ENCODE measurements at regions not wholly inside any gene's neighbourhood (a gene's known extent, or its start where the extent isn't known, plus 50 kb on each side); places are given as distances from the start of the nearest gene placed in this dataset.

DNA sequence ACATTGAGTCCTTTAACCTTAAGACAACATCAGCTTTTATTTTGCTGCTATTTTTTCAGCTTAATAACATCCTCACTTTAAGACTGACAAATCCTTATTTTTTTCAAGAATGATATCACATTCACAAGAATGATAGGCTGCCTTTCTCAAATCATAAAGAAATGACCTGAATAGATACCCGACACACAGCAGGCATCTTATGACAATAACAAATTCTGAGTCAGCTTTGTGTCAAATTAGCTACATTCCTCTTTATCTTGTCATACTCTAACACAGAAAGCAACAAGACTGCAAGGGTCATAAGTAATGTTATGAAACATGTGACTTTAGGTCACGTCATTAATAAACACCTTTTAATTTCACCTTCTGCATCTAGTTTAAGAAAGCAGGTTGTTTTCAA, 2387.6 kb downstream of the PCDH7 start:
- H3K4me3 Mint-ChIP-seq: no peak overlapping the region
- no peak for TF ChIP-seq CTCF (IDR thresholded peaks at IDR 0.05)
- no peaks in the 10 kb centered on the region for H3K36me3 ChIP-seq (ENCODE audit: insufficient read depth, low read length)
- CTCF ChIA-PET: no interaction called here
- no peaks in the 10 kb centered on the region for H3K4me1 ChIP-seq (ENCODE audit: insufficient read depth, low read length)
- H3K27me3 Mint-ChIP-seq: no peaks in the 10 kb centered on the region
- no peak overlapping the region for H3K27ac ChIP-seq (ENCODE audit: low read depth in 1 of 2, low read length in 2 of 2)
- peaks cover 11% of the 10 kb centered on the region for H3K9me3 Mint-ChIP-seq
- H3K27me3 ChIP-seq (ENCODE audit: control insufficient read depth in 1 of 2, insufficient read depth in 2 of 2, low read length in 2 of 2): no peaks in the 10 kb centered on the region
- intact Hi-C loops (cut with DNase I, micrococcal nuclease): no loop called here
- DNase-seq: no peak
- no peaks in the 10 kb centered on the region for H3K36me3 Mint-ChIP-seq (ENCODE audit: low read depth)
- H3K9me3 ChIP-seq (ENCODE audit: control insufficient read depth in 1 of 2, insufficient read depth in 1 of 2, low read length in 2 of 2): peaks cover 0 to 4% of the 10 kb centered on the region in 2 experiments
- no peak overlapping the region for H3K27ac Mint-ChIP-seq
- POLR2A ChIA-PET: no interaction called here
- no peaks in the 10 kb centered on the region for H3K4me1 Mint-ChIP-seq (ENCODE audit: low read depth)
- no peak for ATAC-seq (ENCODE audit: poor library complexity)
- no peak overlapping the region for H3K4me3 ChIP-seq (ENCODE audit: low read length)

- H3K36me3 ChIP-seq (ENCODE audit: insufficient read depth, low read length): no peaks in the 10 kb centered on the region
- no peak for ATAC-seq (ENCODE audit: poor library complexity)
- Mint-ChIP-seq H3K27me3 (no peaks in the 10 kb centered on the region), H3K27ac (no peak overlapping the region), H3K36me3 (ENCODE audit: low read depth) (no peaks in the 10 kb centered on the region), H3K4me1 (ENCODE audit: low read depth) (no peaks in the 10 kb centered on the region), H3K9me3 (peaks cover 7% of the 10 kb centered on the region), H3K4me3 (no peak overlapping the region)
- POLR2A ChIA-PET: no interaction called here
- no peak overlapping the region for H3K27ac ChIP-seq (ENCODE audit: low read depth in 1 of 2, low read length in 2 of 2)
- H3K9me3 ChIP-seq (ENCODE audit: control insufficient read depth in 1 of 2, insufficient read depth in 1 of 2, low read length in 2 of 2): peaks cover 0 to 5% of the 10 kb centered on the region in 2 experiments
- H3K4me3 ChIP-seq (ENCODE audit: low read length): no peak overlapping the region
- H3K4me1 ChIP-seq (ENCODE audit: insufficient read depth, low read length): no peaks in the 10 kb centered on the region
- no peak for DNase-seq
- CTCF ChIA-PET: no interaction called here
- intact Hi-C loops (cut with DNase I, micrococcal nuclease): no loop called here
- no peak for TF ChIP-seq CTCF (IDR thresholded peaks at IDR 0.05)
- no peaks in the 10 kb centered on the region for H3K27me3 ChIP-seq (ENCODE audit: control insufficient read depth in 1 of 2, insufficient read depth in 2 of 2, low read length in 2 of 2)
Measured at GRCh38 chr4:33111117-33111516, 2390.9 kb downstream of the PCDH7 start.

- no peak for TF ChIP-seq CTCF (IDR thresholded peaks at IDR 0.05)
- ChIA-PET POLR2A (no interaction called here), CTCF (no interaction called here)
- intact Hi-C loops (cut with DNase I, micrococcal nuclease): no loop called here
- no peak overlapping the region for H3K27ac Mint-ChIP-seq
- Histone ChIP-seq H3K27me3 (ENCODE audit: control insufficient read depth in 1 of 2, insufficient read depth in 2 of 2, low read length in 2 of 2) (no peaks in the 10 kb centered on the region), H3K9me3 (ENCODE audit: control insufficient read depth in 1 of 2, insufficient read depth in 1 of 2, low read length in 2 of 2) (peaks cover 0 to 9% of the 10 kb centered on the region in 2 experiments), H3K4me3 (ENCODE audit: low read length) (no peak overlapping the region), H3K4me1 (ENCODE audit: insufficient read depth, low read length) (no peaks in the 10 kb centered on the region), H3K36me3 (ENCODE audit: insufficient read depth, low read length) (no peaks in the 10 kb centered on the region), H3K27ac (ENCODE audit: low read depth in 1 of 2, low read length in 2 of 2) (no peak overlapping the region)
- no peaks in the 10 kb centered on the region for H3K27me3 Mint-ChIP-seq
- no peak overlapping the region for H3K4me3 Mint-ChIP-seq
- peaks cover 12% of the 10 kb centered on the region for H3K9me3 Mint-ChIP-seq
- DNase-seq: no peak
- no peaks in the 10 kb centered on the region for H3K36me3 Mint-ChIP-seq (ENCODE audit: low read depth)
- no peak for ATAC-seq (ENCODE audit: poor library complexity)
- no peaks in the 10 kb centered on the region for H3K4me1 Mint-ChIP-seq (ENCODE audit: low read depth)
Measured at GRCh38 chr4:33116871-33117270, 2396.7 kb downstream of the PCDH7 start.
